NCI-H1417 treated with DMSO at 0.1 percent for 48 hours (cell line): ENCODE measurements at regions not wholly inside any gene's neighbourhood (a gene's known extent, or its start where the extent isn't known, plus 50 kb on each side); places are given as distances from the start of the nearest gene placed in this dataset.
"Not testable (repeated sequence)": the region's sequence is repeated elsewhere in the genome, so short reads cannot be mapped to it uniquely, and the experiment has no call there.

Source experiments
- DNase-seq: peaks from one replicate; lab custom pipeline; 2025; lab: John Stamatoyannopoulos, UW

GRCh38 chr6:135605278-135605790 is 107.8 kb upstream of the AHI1 start:
- no peak for DNase-seq

DNA sequence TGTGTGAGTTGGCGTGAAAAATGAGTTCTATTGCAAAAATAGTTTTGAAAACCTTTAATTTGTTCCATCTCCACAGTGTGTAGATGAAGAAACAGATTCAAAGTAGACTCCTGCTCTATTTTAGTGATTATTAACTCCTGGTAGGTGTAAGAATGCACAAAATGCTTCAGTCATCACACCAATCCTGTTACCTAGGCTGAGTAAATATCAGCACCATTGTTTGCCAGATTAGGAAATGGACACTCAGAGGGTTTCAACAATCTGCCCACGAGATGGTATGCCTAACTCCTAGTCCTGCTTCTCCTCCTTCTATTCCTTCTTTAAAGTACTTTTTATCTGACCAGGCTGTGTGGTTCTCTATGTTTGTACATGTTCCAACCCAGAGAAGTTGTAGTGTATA is 108.9 kb upstream of the AHI1 start:
- DNase-seq: no peak

- DNase-seq: no peak
Observed at GRCh38 chr6:135608031-135608430, 110.5 kb upstream of the AHI1 start.

DNA sequence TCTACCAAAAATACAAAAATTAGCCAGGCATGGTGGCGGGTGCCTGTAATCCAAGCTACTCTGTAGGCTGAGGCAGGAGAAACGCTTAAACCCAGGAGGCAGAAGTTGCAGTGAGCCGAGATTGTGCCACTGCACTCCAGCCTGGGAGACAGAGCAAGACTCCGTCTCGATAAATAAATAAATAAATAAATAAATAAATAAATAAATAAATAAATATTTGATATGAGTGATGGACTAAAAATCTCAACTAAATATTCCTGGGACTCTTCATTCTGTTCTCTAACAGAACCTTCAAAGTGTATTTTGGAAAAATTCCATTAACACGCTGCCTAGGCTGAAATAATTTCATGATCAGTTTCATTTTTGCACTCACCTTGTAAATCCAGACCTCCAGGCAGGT is 112.7 kb upstream of the AHI1 start:
- not testable (repeated sequence) for DNase-seq

DNA sequence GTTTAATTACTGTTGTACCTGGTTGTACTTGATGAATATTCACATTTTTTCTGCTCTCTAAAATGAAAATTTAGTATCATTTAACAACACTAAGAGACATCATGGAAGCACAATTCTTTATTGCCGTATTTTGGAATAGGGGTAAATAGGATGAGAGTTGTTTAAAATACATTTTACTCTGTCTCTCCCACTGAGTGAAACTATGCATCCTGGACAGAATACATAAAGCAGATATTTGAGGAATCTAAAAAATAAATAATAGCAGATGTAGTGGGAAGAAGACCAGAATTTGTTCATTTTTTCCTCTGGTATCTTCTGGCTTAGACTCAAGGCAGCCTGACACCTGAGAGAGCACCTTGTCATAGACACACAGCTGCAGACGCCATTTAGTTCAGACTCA is 119.1 kb upstream of the AHI1 start:
- DNase-seq: no peak

GRCh38 chr6:135617222-135617621 is 119.7 kb upstream of the AHI1 start:
- no peak for DNase-seq

DNA sequence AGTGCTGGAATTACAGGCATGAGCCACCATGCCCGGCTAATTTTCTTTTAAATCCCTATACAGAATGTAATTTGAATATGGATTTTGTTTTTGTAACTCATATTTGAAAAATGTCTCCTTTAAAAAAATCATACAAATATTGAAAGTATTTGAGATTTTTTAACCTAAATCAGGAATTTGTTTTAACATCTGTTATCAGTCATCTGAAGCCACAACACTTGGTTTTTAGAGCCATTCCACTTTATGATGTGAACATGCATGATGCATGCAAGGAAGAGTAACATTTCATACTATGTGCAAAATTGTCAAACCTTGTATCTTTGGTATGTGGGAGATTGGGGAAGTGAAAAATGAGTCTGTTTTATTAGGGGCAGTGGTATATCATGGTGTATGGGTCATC is 124.5 kb upstream of the AHI1 start:
- no peak for DNase-seq

GRCh38 chr6:135623979-135624378 is 126.4 kb upstream of the AHI1 start:
- no peak for DNase-seq

GRCh38 chr6:135624402-135625295 is 127.1 kb upstream of the AHI1 start:
- no peak for DNase-seq

GRCh38 chr6:135626001-135626400 is 128.5 kb upstream of the AHI1 start:
- DNase-seq: not testable (repeated sequence)

DNA sequence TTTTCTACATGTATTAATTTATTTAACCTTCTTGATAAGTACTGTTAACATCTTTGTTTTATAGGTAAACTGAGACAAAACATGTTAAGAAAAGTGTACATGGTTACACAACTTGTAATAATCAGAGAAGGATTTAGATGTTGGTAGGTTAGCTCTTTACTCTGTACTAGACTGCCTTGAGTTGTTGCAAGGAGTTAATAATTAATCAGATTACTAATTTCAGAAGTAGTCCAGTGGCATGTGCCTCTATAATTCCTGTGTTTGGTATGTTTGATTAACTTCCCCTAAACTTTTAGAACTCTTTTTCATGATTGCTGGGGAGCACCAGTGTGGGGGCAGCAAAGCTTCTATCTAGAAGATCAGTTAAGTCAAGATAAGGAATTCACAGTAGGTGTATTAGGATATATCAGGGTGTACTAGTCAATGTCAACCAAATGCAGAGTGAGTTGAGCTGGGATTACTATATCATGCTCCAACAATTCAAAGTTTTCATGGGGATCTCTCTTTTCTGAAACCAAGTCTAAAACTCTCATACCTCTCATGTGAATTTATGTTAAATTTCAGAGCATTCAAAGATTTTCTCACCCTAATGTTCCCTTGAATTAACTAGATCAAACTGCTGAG is 129.7 kb upstream of the AHI1 start:
- no peak for DNase-seq

- DNase-seq: no peak
Observed at GRCh38 chr6:135630789-135631376, 133.3 kb upstream of the AHI1 start.

DNA sequence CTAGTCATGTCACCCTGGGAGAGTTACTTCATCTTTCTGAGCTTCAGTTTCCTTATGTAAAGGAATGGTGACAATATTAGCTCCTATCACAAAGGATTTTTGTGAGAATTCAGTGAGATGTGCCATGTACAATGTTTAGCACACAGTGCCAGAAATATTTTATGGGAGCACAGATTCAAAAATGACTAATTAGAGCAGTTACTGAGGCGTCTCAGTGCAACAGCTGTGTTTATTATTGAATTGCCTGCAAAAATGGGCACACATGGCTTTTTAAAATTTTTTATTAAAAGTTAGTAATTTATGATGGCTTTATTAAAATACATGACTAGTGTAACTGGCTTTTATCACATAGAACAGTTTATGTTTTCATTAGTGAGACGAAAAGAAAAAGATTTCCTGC is 134.3 kb upstream of the AHI1 start:
- DNase-seq: no peak

- DNase-seq: no peak
Observed at GRCh38 chr6:135633573-135633972, 136.0 kb upstream of the AHI1 start.

- no peak for DNase-seq
Observed at GRCh38 chr6:135637701-135638100, 140.2 kb upstream of the AHI1 start.

GRCh38 chr6:135638108-135638507 is 140.6 kb upstream of the AHI1 start:
- no peak for DNase-seq

GRCh38 chr6:135640048-135640447 is 142.5 kb upstream of the AHI1 start:
- no peak for DNase-seq

GRCh38 chr6:135640449-135641111 is 143.0 kb upstream of the AHI1 start:
- no peak for DNase-seq

DNA sequence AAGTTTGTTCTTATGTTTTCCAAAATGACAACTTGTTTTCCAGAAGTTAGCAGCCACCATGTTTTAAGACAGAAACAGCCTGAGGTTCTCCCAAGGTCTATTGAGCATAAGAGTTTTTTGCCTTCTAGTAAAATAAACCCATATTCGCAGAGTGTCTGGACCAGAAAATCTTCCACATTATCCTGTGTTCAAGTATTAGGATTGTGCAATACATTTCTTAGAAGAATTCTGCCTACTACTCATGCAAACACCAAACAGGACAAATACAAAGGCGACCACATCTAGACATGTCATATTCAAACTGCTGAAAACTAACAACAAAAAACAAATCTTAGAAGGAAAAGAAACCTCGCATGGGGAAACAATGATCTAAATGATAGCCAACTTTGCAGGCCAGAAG is 145.4 kb upstream of the AHI1 start:
- no peak for DNase-seq

DNA sequence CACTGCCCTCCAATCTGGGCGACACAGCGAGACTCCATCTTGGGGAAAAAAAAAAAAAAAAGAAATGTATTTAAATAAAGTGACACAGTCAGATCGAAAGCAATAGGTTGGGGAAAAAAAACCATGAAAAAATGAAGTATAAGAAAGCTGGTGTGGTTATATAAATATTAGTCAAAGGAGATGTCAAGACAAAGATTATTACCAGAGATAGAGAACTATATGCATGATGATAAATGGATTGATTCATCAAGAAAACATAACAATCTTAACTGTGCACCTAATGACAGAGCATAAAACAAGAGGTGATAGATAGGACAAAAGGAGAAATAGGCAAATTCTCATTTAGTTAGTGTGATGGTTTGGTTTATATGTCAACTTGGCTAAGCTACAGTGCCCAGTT is 146.9 kb upstream of the AHI1 start:
- no peak for DNase-seq

DNA sequence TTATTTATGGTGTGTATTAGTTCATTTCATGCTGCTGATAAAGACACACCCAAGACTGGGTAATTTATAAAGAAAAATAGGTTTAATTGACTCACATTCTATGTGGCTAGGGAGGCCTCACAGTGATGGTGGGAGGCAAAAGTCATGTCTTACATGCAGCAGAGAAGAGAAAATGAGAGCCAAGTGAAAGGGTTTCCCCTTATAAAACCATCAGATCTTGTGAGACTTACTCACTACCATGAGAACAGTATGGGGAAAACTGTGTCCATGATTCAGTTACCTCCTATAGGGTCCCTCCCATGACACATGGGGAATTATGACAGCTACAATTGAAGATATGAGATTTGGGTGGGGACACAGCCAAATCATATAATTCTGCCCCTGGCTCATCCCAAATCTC is 150.0 kb upstream of the AHI1 start:
- no peak for DNase-seq

DNA sequence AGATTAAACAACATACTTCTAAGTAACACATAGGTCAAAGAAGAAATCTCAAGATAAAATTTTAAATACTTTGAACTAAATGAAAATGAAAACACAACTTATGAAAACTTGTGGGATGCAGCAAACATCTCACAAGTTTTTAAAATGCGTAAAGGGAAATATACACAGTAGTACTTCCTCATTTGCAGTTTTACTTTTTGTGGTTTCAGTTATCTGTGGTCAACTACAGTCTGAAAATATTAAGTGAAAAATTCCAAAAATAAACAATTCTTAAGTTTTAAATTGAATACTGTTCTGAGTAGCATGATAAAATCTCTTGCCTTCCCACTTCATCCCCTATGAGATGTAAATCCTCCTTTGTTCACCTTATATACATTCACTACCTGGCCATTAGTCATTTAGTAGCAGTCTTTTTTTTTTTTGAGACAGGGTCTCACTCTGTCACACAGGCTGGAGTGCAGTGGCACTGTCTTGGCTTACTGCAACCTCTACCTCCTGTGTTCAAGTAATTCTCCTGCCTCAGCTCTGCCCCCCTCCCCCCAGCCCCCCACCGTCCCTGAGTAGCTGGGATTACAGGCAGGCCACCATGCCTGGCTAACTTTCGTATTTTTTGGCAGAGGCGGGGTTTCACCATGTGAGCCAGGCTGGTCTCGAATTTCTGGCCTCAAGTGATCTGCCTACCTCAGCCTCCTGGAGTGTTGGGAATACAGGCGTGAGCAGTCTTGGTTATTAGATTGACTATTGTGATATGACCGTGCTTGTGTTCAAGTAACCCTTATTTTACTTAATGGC is 154.6 kb upstream of the AHI1 start:
- DNase-seq: no peak
